NCI-H82 (cell line): ENCODE measurements at regions not wholly inside any gene's neighbourhood (a gene's known extent, or its start where the extent isn't known, plus 50 kb on each side); places are given as distances from the start of the nearest gene placed in this dataset.
A peak's percentile ranks its signal among the peaks of the same experiment; 100 is the strongest.
"Not testable (repeated sequence)": the region's sequence is repeated elsewhere in the genome, so short reads cannot be mapped to it uniquely, and the experiment has no call there.

Experiments used
- DNase-seq: peaks from one replicate; lab custom pipeline; 2025; lab: John Stamatoyannopoulos, UW

- peak; percentile 94 for DNase-seq
Observed at GRCh38 chrX:73943693-73944562, 91.4 kb upstream of the XIST start.

GRCh38 chrX:73940893-73941470, 88.5 kb upstream of the XIST start:
- no peak for DNase-seq

GRCh38 chrX:73937843-73938242, 85.3 kb upstream of the XIST start:
- DNase-seq: not testable (repeated sequence)

GRCh38 chrX:73932522-73932921, 80.0 kb upstream of the XIST start:
- no peak for DNase-seq

- no peak for DNase-seq
Observed at GRCh38 chrX:73930300-73930699, 77.8 kb upstream of the XIST start.

GRCh38 chrX:73922856-73923455, 70.4 kb upstream of the XIST start:
- DNase-seq: no peak

- no peak for DNase-seq
Observed at GRCh38 chrX:73916931-73917667, 64.6 kb upstream of the XIST start.

- no peak for DNase-seq
Observed at GRCh38 chrX:73916489-73916888, 64.0 kb upstream of the XIST start.

- not testable (repeated sequence) for DNase-seq
Observed at GRCh38 chrX:73914792-73915191, 62.3 kb upstream of the XIST start.

GRCh38 chrX:73913580-73913979, 61.1 kb upstream of the XIST start:
- peak; percentile 12 for DNase-seq

GRCh38 chrX:73911946-73912345, 59.4 kb upstream of the XIST start:
- DNase-seq: not testable (repeated sequence)

- not testable (repeated sequence) for DNase-seq
Observed at GRCh38 chrX:73905749-73906374, 53.3 kb upstream of the XIST start.

GRCh38 chrX:73903941-73904340, 51.4 kb upstream of the XIST start:
- DNase-seq: no peak
